ENCODE measurements at regions not wholly inside any gene's neighbourhood (a gene's known extent, or its start where the extent isn't known, plus 50 kb on each side); places are given as distances from the start of the nearest gene placed in this dataset.

- Histone ChIP-seq H3K36me3 (ENCODE audit: control insufficient read depth, insufficient read depth, low read length) (no peaks in the 10 kb centered on the region), H3K27me3 (replicated peaks; ENCODE audit: control insufficient read depth, insufficient read depth, low read length) (no peaks in the 10 kb centered on the region), H3K4me3 (replicated peaks; ENCODE audit: low read depth, low read length) (no peak overlapping the region)
- no peak for DNase-seq (ENCODE audit: extremely low read depth, insufficient read length)
- no peak for TF ChIP-seq CTCF (IDR thresholded peaks at IDR 0.05; ENCODE audit: insufficient read depth, low read length, poor library complexity, severe bottlenecking)
These were observed 79.2 kb upstream of the ARHGEF3 start for GRCh38 chr3:56880720-56881575.

- TF ChIP-seq CTCF (IDR thresholded peaks at IDR 0.05; ENCODE audit: insufficient read depth, low read length, poor library complexity, severe bottlenecking) = no peak
- H3K27me3 ChIP-seq (replicated peaks; ENCODE audit: control insufficient read depth, insufficient read depth, low read length) = no peaks in the 10 kb centered on the region
- no peaks in the 10 kb centered on the region for H3K36me3 ChIP-seq (ENCODE audit: control insufficient read depth, insufficient read depth, low read length)
- no peak overlapping the region for H3K4me3 ChIP-seq (replicated peaks; ENCODE audit: low read depth, low read length)
- no peak for DNase-seq (ENCODE audit: extremely low read depth, insufficient read length)
These were observed 77.9 kb upstream of the ARHGEF3 start for GRCh38 chr3:56879436-56880215.

- no peak overlapping the region for H3K4me3 ChIP-seq (replicated peaks; ENCODE audit: low read depth, low read length)
- H3K27me3 ChIP-seq (replicated peaks; ENCODE audit: control insufficient read depth, insufficient read depth, low read length) = no peaks in the 10 kb centered on the region
- no peaks in the 10 kb centered on the region for H3K36me3 ChIP-seq (ENCODE audit: control insufficient read depth, insufficient read depth, low read length)
- DNase-seq (ENCODE audit: extremely low read depth, insufficient read length) = no peak
- no peak for TF ChIP-seq CTCF (IDR thresholded peaks at IDR 0.05; ENCODE audit: insufficient read depth, low read length, poor library complexity, severe bottlenecking)
These were observed 76.3 kb upstream of the ARHGEF3 start for GRCh38 chr3:56878074-56878473.

GRCh38 chr3:56876916-56877315 lies 75.2 kb upstream of the ARHGEF3 start:
- TF ChIP-seq CTCF (IDR thresholded peaks at IDR 0.05; ENCODE audit: insufficient read depth, low read length, poor library complexity, severe bottlenecking) = no peak
- no peak overlapping the region for H3K4me3 ChIP-seq (replicated peaks; ENCODE audit: low read depth, low read length)
- no peak for DNase-seq (ENCODE audit: extremely low read depth, insufficient read length)
- no peaks in the 10 kb centered on the region for H3K27me3 ChIP-seq (replicated peaks; ENCODE audit: control insufficient read depth, insufficient read depth, low read length)
- no peaks in the 10 kb centered on the region for H3K36me3 ChIP-seq (ENCODE audit: control insufficient read depth, insufficient read depth, low read length)

- no peak for DNase-seq (ENCODE audit: extremely low read depth, insufficient read length)
- H3K4me3 ChIP-seq (replicated peaks; ENCODE audit: low read depth, low read length) = no peak overlapping the region
- no peak for TF ChIP-seq CTCF (IDR thresholded peaks at IDR 0.05; ENCODE audit: insufficient read depth, low read length, poor library complexity, severe bottlenecking)
- no peaks in the 10 kb centered on the region for H3K27me3 ChIP-seq (replicated peaks; ENCODE audit: control insufficient read depth, insufficient read depth, low read length)
- H3K36me3 ChIP-seq (ENCODE audit: control insufficient read depth, insufficient read depth, low read length) = no peaks in the 10 kb centered on the region
These were observed 72.5 kb upstream of the ARHGEF3 start for GRCh38 chr3:56874269-56874668.
